ENCODE measurements at regions not wholly inside any gene's neighbourhood (a gene's known extent, or its start where the extent isn't known, plus 50 kb on each side); places are given as distances from the start of the nearest gene placed in this dataset.

GRCh38 chr12:14201291-14201690 is 164.2 kb upstream of the ATF7IP start:
- H2BK5ac ChIP-seq (ENCODE audit: insufficient read length, low read length), result no peak overlapping the region
- no peaks in the 10 kb centered on the region for H4K20me1 ChIP-seq (ENCODE audit: control insufficient read depth, insufficient read depth, insufficient read length)
- peaks cover 0 to 2% (median under 1%) of the 10 kb centered on the region in 3 experiments; a peak in 3 of 7 replicates for H3K36me3 Mint-ChIP-seq (ENCODE audit: insufficient read depth in 1 of 3, low read depth in 3 of 3)
- no peak overlapping the region for H3K27ac Mint-ChIP-seq
- no CpG with 5 or more reads among the region's 1 CpG for WGBS (ENCODE audit: extremely low coverage, insufficient read length, low lambda C conversion rate)
- H3K9me3 ChIP-seq (ENCODE audit: control insufficient read depth, low read depth, low read length), result no peaks in the 10 kb centered on the region
- H3K79me2 ChIP-seq (ENCODE audit: insufficient read depth, low read length), result no peaks in the 10 kb centered on the region
- no peak overlapping the region for H3K4ac ChIP-seq (ENCODE audit: low read depth, low read length)
- H2BK15ac ChIP-seq (ENCODE audit: low read depth, low read length), result no peak overlapping the region
- TF ChIP-seq, protein P1, sequence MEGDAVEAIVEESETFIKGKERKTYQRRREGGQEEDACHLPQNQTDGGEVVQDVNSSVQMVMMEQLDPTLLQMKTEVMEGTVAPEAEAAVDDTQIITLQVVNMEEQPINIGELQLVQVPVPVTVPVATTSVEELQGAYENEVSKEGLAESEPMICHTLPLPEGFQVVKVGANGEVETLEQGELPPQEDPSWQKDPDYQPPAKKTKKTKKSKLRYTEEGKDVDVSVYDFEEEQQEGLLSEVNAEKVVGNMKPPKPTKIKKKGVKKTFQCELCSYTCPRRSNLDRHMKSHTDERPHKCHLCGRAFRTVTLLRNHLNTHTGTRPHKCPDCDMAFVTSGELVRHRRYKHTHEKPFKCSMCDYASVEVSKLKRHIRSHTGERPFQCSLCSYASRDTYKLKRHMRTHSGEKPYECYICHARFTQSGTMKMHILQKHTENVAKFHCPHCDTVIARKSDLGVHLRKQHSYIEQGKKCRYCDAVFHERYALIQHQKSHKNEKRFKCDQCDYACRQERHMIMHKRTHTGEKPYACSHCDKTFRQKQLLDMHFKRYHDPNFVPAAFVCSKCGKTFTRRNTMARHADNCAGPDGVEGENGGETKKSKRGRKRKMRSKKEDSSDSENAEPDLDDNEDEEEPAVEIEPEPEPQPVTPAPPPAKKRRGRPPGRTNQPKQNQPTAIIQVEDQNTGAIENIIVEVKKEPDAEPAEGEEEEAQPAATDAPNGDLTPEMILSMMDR (conservative IDR thresholded peaks at IDR 0.05), result no peak
- no peak overlapping the region for H4K8ac ChIP-seq (replicated peaks; ENCODE audit: insufficient read length, low read depth, low read length)
- no peaks in the 10 kb centered on the region for H3K27me3 ChIP-seq (ENCODE audit: insufficient read depth, low read length)
- no peak overlapping the region for H3K23ac ChIP-seq (ENCODE audit: insufficient read length, low read depth, low read length)
- no peak overlapping the region for H3K9ac ChIP-seq (ENCODE audit: extremely low read depth, insufficient read length, low read length)
- H3K4me3 Mint-ChIP-seq, result no peak overlapping the region
- H3T11ph ChIP-seq (ENCODE audit: low read length), result no peak overlapping the region
- no peak overlapping the region for H3K27ac ChIP-seq (ENCODE audit: insufficient read length, low read depth, low read length)
- no peak overlapping the region for H2AK5ac ChIP-seq (ENCODE audit: insufficient read length, low read length)
- H3K14ac ChIP-seq (ENCODE audit: insufficient read depth, low read length), result no peak overlapping the region
- no peaks in the 10 kb centered on the region for H3K4me1 Mint-ChIP-seq
- no peak for DNase-seq
- H3K4me1 ChIP-seq (ENCODE audit: insufficient read depth, low read length), result no peaks in the 10 kb centered on the region
- H2AFZ ChIP-seq (ENCODE audit: low read length), result no peak overlapping the region
- no peaks in the 10 kb centered on the region for H3K79me1 ChIP-seq (ENCODE audit: insufficient read depth, low read depth, low read length, poor library complexity, severe bottlenecking)
- no peak overlapping the region for H3K4me2 ChIP-seq (ENCODE audit: insufficient read depth, insufficient read length, low read length)
- no peak overlapping the region for H2BK120ac ChIP-seq (ENCODE audit: low read depth, low read length, poor library complexity, severe bottlenecking)
- H3K56ac ChIP-seq (ENCODE audit: insufficient read length, low read depth, low read length), result no peak overlapping the region
- H3K27me3 Mint-ChIP-seq (ENCODE audit: low read depth), result no peaks in the 10 kb centered on the region
- H4K91ac ChIP-seq (ENCODE audit: insufficient read length, low read depth, low read length), result no peak overlapping the region
- H3K18ac ChIP-seq (ENCODE audit: insufficient read length, low read depth, low read length), result no peak overlapping the region
- H3K9me3 Mint-ChIP-seq, result peaks cover 1 to 4% of the 10 kb centered on the region in 2 experiments; a peak in 4 of 5 replicates
- H4K5ac ChIP-seq (ENCODE audit: insufficient read length, low read depth, low read length), result no peak overlapping the region
- H3K23me2 ChIP-seq (ENCODE audit: insufficient read length, low read depth, low read length, poor library complexity, severe bottlenecking), result no peaks in the 10 kb centered on the region
- no peak overlapping the region for H2BK20ac ChIP-seq (ENCODE audit: low read depth, low read length, poor library complexity, severe bottlenecking)
- no peak overlapping the region for H2BK12ac ChIP-seq (ENCODE audit: insufficient read length, low read depth, low read length)
